ENCODE measurements at regions not wholly inside any gene's neighbourhood (a gene's known extent, or its start where the extent isn't known, plus 50 kb on each side); places are given as distances from the start of the nearest gene placed in this dataset.

DNA sequence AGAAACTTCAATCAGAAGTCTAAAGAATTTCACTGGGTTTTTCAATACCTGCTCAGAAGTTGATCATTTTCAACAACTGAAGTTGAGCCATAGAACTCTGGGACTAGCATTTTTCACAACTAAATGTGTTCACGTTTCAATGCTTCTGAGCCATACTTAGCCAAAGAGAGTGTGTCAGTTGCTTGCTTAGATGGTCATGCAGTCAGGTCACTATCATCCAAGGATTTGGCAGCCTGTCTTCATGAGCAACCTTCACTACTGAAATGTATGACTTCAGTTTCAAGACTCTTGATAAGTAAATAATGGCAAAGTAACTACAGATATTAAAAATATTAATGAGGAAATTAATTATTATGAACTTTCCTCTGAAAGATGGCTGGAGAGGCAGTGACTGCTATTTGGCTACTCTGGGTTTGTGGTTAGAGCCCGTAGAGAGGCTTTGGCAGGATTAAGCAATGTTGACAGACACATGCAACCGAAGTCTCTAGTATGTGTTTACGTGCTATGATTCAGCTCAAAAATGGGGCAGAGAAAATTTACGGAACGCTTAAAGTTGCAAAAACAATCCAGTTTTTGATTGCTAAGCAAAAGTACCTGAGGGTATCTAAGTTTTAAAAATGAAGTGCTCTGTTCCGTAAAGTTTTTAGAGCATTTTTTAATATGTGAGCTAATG is 133.8 kb downstream of the GMNC start:
- TF ChIP-seq BRCA1 (IDR thresholded peaks at IDR 0.05; ENCODE audit: low read depth, low read length), result no peak
- TF ChIP-seq RAD21 (IDR thresholded peaks at IDR 0.05; ENCODE audit: insufficient read depth, low read depth, low read length), result no peak

Measured in GM12878 (cell line).